Endodermal cell (in vitro differentiated cells): ENCODE measurements at regions not wholly inside any gene's neighbourhood (a gene's known extent, or its start where the extent isn't known, plus 50 kb on each side); places are given as distances from the start of the nearest gene placed in this dataset.

Experiments
- DNase-seq: peaks from one replicate; pipeline ENCODE4 v3.0.0-alpha.2; 2017
- H3K27ac ChIP-seq: 2 replicates; pipeline ENCODE4 v1.5.1; 2013; ENCODE audit warnings: mild to moderate bottlenecking, low read depth, low read length, moderate library complexity
- H3K27me3 ChIP-seq: 2 replicates; pipeline ENCODE4 v1.6.1; 2013; ENCODE audit warnings: mild to moderate bottlenecking, low read length, moderate library complexity; ENCODE audit not compliant: insufficient read depth, control insufficient read depth, poor library complexity, severe bottlenecking
- H3K36me3 ChIP-seq: 2 replicates; pipeline ENCODE4 v1.7.0; 2013; ENCODE audit warnings: mild to moderate bottlenecking, low read length, moderate library complexity; ENCODE audit not compliant: control insufficient read depth, insufficient read depth
- H3K4me1 ChIP-seq: one replicate; pipeline ENCODE4 v1.7.0; 2013; ENCODE audit warnings: low read length; ENCODE audit not compliant: control insufficient read depth, insufficient read depth
- H3K4me3 ChIP-seq: 2 replicates; pipeline ENCODE4 v1.5.1; 2013; ENCODE audit warnings: mild to moderate bottlenecking, low read length, moderate library complexity
- H3K9ac ChIP-seq: 2 replicates; pipeline ENCODE4 v1.6.1; 2013; ENCODE audit warnings: mild to moderate bottlenecking, low read length, moderate library complexity; ENCODE audit not compliant: poor library complexity, severe bottlenecking; ENCODE audit errors: extremely low read depth
- H3K9me3 ChIP-seq: 2 replicates; pipeline ENCODE4 v1.6.1; 2013; ENCODE audit warnings: mild to moderate bottlenecking, low read length, moderate library complexity; ENCODE audit not compliant: control insufficient read depth
- H3K27ac Mint-ChIP-seq: 2 replicates; pipeline ENCODE4 v1.8.0; 2020; ENCODE audit warnings: mixed read lengths
- H3K27me3 Mint-ChIP-seq: 2 replicates; pipeline ENCODE4 v1.8.0; 2021; ENCODE audit warnings: mild to moderate bottlenecking, mixed read lengths; ENCODE audit not compliant: insufficient read depth
- H3K36me3 Mint-ChIP-seq: 2 replicates; pipeline ENCODE4 v1.8.0; 2020; ENCODE audit warnings: low read depth, mixed read lengths
- H3K4me1 Mint-ChIP-seq: 2 replicates; pipeline ENCODE4 v1.8.0; 2020; ENCODE audit warnings: mixed read lengths
- H3K4me3 Mint-ChIP-seq: 2 replicates; pipeline ENCODE4 v1.8.0; 2020; ENCODE audit warnings: mild to moderate bottlenecking, moderate library complexity, mixed read lengths
- H3K9me3 Mint-ChIP-seq: 2 replicates; pipeline ENCODE4 v1.8.0; 2020; ENCODE audit warnings: mild to moderate bottlenecking, mixed read lengths
- WGBS, 2 experiments: methylation state at CpG; one replicate each; pipeline versions ENCODE4 v1.1.5 to v1.1.7; 2013; ENCODE audit warnings: missing lambda C conversion rate in 2 of 2, mixed read lengths in 1 of 2; ENCODE audit not compliant: insufficient coverage in 1 of 2, insufficient read length in 1 of 2; 5-methylcytosine and 5-hydroxymethylcytosine counted together
- TF ChIP-seq, protein P1 (sequence below): fragments of 200-600 bp; sonication (generic); conservative IDR thresholded peaks from 2 replicates; pipeline ENCODE4 v1.5.0; 2021; ENCODE audit warnings: antibody characterized with exemption, mild to moderate bottlenecking

- WGBS, 2 experiments = 91 to 100% methylated on average over 3 to 5 of the region's 5 CpGs
- Histone ChIP-seq H3K36me3 (no peaks in the 10 kb centered on the region), H3K9me3 (no peaks in the 10 kb centered on the region), H3K4me3 (no peak overlapping the region), H3K27ac (no peak overlapping the region), H3K9ac (no peak overlapping the region), H3K27me3 (no peaks in the 10 kb centered on the region), H3K4me1 (no peaks in the 10 kb centered on the region)
- H3K4me1 Mint-ChIP-seq = no peaks in the 10 kb centered on the region
- no peaks in the 10 kb centered on the region for H3K36me3 Mint-ChIP-seq
- H3K27me3 Mint-ChIP-seq = no peaks in the 10 kb centered on the region
- no peak for DNase-seq
- no peaks in the 10 kb centered on the region for H3K9me3 Mint-ChIP-seq
- TF ChIP-seq, protein P1, sequence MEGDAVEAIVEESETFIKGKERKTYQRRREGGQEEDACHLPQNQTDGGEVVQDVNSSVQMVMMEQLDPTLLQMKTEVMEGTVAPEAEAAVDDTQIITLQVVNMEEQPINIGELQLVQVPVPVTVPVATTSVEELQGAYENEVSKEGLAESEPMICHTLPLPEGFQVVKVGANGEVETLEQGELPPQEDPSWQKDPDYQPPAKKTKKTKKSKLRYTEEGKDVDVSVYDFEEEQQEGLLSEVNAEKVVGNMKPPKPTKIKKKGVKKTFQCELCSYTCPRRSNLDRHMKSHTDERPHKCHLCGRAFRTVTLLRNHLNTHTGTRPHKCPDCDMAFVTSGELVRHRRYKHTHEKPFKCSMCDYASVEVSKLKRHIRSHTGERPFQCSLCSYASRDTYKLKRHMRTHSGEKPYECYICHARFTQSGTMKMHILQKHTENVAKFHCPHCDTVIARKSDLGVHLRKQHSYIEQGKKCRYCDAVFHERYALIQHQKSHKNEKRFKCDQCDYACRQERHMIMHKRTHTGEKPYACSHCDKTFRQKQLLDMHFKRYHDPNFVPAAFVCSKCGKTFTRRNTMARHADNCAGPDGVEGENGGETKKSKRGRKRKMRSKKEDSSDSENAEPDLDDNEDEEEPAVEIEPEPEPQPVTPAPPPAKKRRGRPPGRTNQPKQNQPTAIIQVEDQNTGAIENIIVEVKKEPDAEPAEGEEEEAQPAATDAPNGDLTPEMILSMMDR = no peak
- no peak overlapping the region for H3K4me3 Mint-ChIP-seq
- H3K27ac Mint-ChIP-seq = no peak overlapping the region
These were observed 113.0 kb downstream of the DTHD1 start for GRCh38 chr4:36394352-36394903.

DNA sequence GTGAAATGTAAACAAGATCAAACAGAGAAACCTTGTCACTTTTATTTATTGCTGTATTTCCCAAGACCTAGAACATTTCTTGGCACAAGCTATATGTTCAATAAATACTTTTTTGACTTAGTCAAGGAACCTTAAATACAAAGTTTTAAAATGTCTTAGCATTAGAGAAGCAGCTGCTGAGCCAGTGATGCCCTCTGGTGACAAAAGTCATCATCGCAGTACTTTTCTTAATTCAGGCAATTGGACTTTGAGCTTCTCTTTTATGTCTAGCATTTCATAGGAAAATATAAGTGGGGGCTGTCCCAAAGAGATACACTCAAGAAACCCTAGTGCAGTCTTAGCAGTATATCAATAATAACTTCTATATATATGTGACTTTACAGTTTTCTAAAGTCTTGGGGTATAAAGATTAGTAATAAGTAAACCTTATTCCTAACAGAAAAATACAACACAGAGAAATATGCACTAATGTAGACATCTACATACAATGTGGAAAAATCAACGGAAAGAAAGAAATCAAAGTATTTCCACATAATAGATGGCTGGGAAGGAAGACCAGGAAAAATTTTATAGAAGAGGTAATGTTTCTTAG lies 118.4 kb downstream of the DTHD1 start:
- peak; percentile 52 for DNase-seq
- TF ChIP-seq, protein P1 = peak; percentile 85
- no peak overlapping the region for H3K9ac ChIP-seq

GRCh38 chr4:36402008-36402758 lies 120.8 kb downstream of the DTHD1 start:
- Histone ChIP-seq H3K9ac (no peak overlapping the region), H3K9me3 (no peaks in the 10 kb centered on the region), H3K27me3 (no peaks in the 10 kb centered on the region), H3K4me3 (no peak overlapping the region), H3K27ac (no peak overlapping the region), H3K36me3 (no peaks in the 10 kb centered on the region), H3K4me1 (no peaks in the 10 kb centered on the region)
- Mint-ChIP-seq H3K4me3 (no peak overlapping the region), H3K27me3 (no peaks in the 10 kb centered on the region), H3K4me1 (peaks cover 3% of the 10 kb centered on the region), H3K27ac (no peak overlapping the region), H3K36me3 (no peaks in the 10 kb centered on the region), H3K9me3 (no peaks in the 10 kb centered on the region)
- TF ChIP-seq, protein P1 = no peak
- WGBS, 2 experiments = 82 to 86% methylated on average over 5 to 9 of the region's 9 CpGs
- DNase-seq = no peak

More for the DNA sequence above, 118.4 kb downstream of the DTHD1 start:
- no peaks in the 10 kb centered on the region for H3K27me3 Mint-ChIP-seq
- no peak overlapping the region for H3K4me3 ChIP-seq
- H3K4me1 Mint-ChIP-seq = no peaks in the 10 kb centered on the region
- no peak overlapping the region for H3K27ac Mint-ChIP-seq
- no peaks in the 10 kb centered on the region for H3K27me3 ChIP-seq
- no peaks in the 10 kb centered on the region for H3K9me3 ChIP-seq
- 42 to 80% methylated on average over 1 to 2 of the region's 2 CpGs for WGBS, 2 experiments
- no peak overlapping the region for H3K27ac ChIP-seq
- H3K36me3 ChIP-seq = no peaks in the 10 kb centered on the region
- no peaks in the 10 kb centered on the region for H3K36me3 Mint-ChIP-seq
- H3K4me1 ChIP-seq = no peaks in the 10 kb centered on the region
- no peak overlapping the region for H3K4me3 Mint-ChIP-seq
- no peaks in the 10 kb centered on the region for H3K9me3 Mint-ChIP-seq
